ENCODE measurements at regions not wholly inside any gene's neighbourhood (a gene's known extent, or its start where the extent isn't known, plus 50 kb on each side); places are given as distances from the start of the nearest gene placed in this dataset.

GRCh38 chr3:153260681-153261080 is 98.7 kb downstream of the RAP2B start:
- Histone ChIP-seq H3K27ac (ENCODE audit: low read depth, low read length) (no peak overlapping the region), H4K20me1 (ENCODE audit: insufficient read depth) (no peaks in the 10 kb centered on the region), H3K9me2 (ENCODE audit: insufficient read depth) (no peaks in the 10 kb centered on the region), H3K36me3 (ENCODE audit: control insufficient read depth in 1 of 2, insufficient read depth in 2 of 2, low read length in 2 of 2) (no peaks in the 10 kb centered on the region), H3K4me1 (ENCODE audit: control insufficient read depth in 1 of 2, insufficient read depth in 2 of 2, low read length in 2 of 2) (no peaks in the 10 kb centered on the region), H3K79me2 (ENCODE audit: insufficient read depth, low read length) (no peaks in the 10 kb centered on the region), H3K27me3 (ENCODE audit: insufficient read depth, low read length) (no peaks in the 10 kb centered on the region), H3K4me2 (ENCODE audit: low read length) (no peak overlapping the region), H3K4me3 (replicated peaks in 1 of 2; ENCODE audit: low read depth in 1 of 2, low read length in 2 of 2) (no peak overlapping the region), H3K9me3 (ENCODE audit: control insufficient read depth in 1 of 2, insufficient read depth in 1 of 2, low read depth in 1 of 2, low read length in 2 of 2) (no peaks in the 10 kb centered on the region), H2AFZ (ENCODE audit: low read depth, low read length, poor library complexity, severe bottlenecking) (no peak overlapping the region), H3K9ac (ENCODE audit: low read length) (no peak overlapping the region)
- ATAC-seq: no peak
- TF ChIP-seq EZH2 (IDR thresholded peaks at IDR 0.05): no peak
- no peak for TF ChIP-seq SP1 (IDR thresholded peaks at IDR 0.05; ENCODE audit: low read depth)
- TF ChIP-seq ZBTB33 (IDR thresholded peaks at IDR 0.05; ENCODE audit: extremely low read depth, insufficient replicate concordance, low read length): no peak
- ChIA-PET RAD21 (ENCODE audit: low non-redundant PET in 1 of 2, low total read pairs in 2 of 2, uncharacterized antibody in 2 of 2, unreplicated experiment in 2 of 2) (interaction anchor here in 1 of 2 experiments (0.7 kb wide), 1 partner anchor 62 kb away, joined by 3 read pairs; no protein-coding TSS in a partner anchor), CTCF (no interaction called here), POLR2A (no interaction called here)
- BruUV-seq (replicated peaks): no TSS peak
- no peak for DNase-seq (ENCODE audit: low read depth, low spot score)
- intact Hi-C loops (cut with micrococcal nuclease): no loop called here

DNA sequence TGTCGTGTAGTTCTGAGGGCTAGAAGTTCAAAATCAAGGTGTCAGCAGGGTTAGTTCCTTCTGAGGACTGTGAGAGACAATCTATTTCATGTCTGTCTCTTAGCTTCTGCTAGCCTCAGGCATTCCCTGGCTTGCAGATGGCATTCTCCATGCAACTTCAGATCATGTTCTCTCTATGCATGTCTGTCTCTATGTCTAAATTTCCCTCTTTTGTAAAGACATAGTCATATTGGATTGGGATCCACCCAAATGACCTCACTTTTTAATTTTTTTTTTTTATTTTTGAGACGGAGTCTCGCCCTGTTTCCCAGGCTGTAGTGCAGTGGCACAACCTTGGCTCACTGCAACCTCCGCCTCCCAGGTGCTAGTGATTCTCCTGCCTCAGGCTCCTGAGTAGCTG is 104.6 kb downstream of the RAP2B start:
- no peak overlapping the region for H2AFZ ChIP-seq (ENCODE audit: low read depth, low read length, poor library complexity, severe bottlenecking)
- ChIA-PET RAD21 (ENCODE audit: low non-redundant PET in 1 of 2, low total read pairs in 2 of 2, uncharacterized antibody in 2 of 2, unreplicated experiment in 2 of 2) (no interaction called here), POLR2A (no interaction called here), CTCF (no interaction called here)
- no peaks in the 10 kb centered on the region for H4K20me1 ChIP-seq (ENCODE audit: insufficient read depth)
- H3K9me3 ChIP-seq (ENCODE audit: control insufficient read depth in 1 of 2, insufficient read depth in 1 of 2, low read depth in 1 of 2, low read length in 2 of 2): no peaks in the 10 kb centered on the region
- H3K9me2 ChIP-seq (ENCODE audit: insufficient read depth): no peaks in the 10 kb centered on the region
- ATAC-seq: no peak
- H3K27ac ChIP-seq (ENCODE audit: low read depth, low read length): no peak overlapping the region
- no peak overlapping the region for H3K4me3 ChIP-seq (replicated peaks in 1 of 2; ENCODE audit: low read depth in 1 of 2, low read length in 2 of 2)
- no peaks in the 10 kb centered on the region for H3K36me3 ChIP-seq (ENCODE audit: control insufficient read depth in 1 of 2, insufficient read depth in 2 of 2, low read length in 2 of 2)
- no peaks in the 10 kb centered on the region for H3K4me1 ChIP-seq (ENCODE audit: control insufficient read depth in 1 of 2, insufficient read depth in 2 of 2, low read length in 2 of 2)
- no peaks in the 10 kb centered on the region for H3K79me2 ChIP-seq (ENCODE audit: insufficient read depth, low read length)
- intact Hi-C loops (cut with micrococcal nuclease): no loop called here
- H3K27me3 ChIP-seq (ENCODE audit: insufficient read depth, low read length): no peaks in the 10 kb centered on the region
- TF ChIP-seq CBX3 (IDR thresholded peaks at IDR 0.05; ENCODE audit: low read depth) (no peak), ZBTB33 (IDR thresholded peaks at IDR 0.05; ENCODE audit: extremely low read depth, insufficient replicate concordance, low read length) (no peak), REST (IDR thresholded peaks at IDR 0.05; ENCODE audit: low read depth) (no peak)
- H3K4me2 ChIP-seq (ENCODE audit: low read length): no peak overlapping the region
- no TSS peak for BruUV-seq (replicated peaks)
- DNase-seq (ENCODE audit: low read depth, low spot score): no peak
- no peak overlapping the region for H3K9ac ChIP-seq (ENCODE audit: low read length)

Data from HCT116 (cell line).